Testis (tissue), 2 donors: ENCODE measurements at regions not wholly inside any gene's neighbourhood (a gene's known extent, or its start where the extent isn't known, plus 50 kb on each side); places are given as distances from the start of the nearest gene placed in this dataset.

Source experiments
- CTCF ChIP-seq, 3 experiments: fragments of 450-650 bp in 2 of 3; fragments of 200-600 bp in 1 of 3; sonication (generic) in 1 of 3; IDR thresholded peaks; one replicate each; pipeline ENCODE4 v1.5.1; 2016 to 2019; ENCODE audit warnings: antibody characterized with exemption in 3 of 3, mild to moderate bottlenecking in 2 of 3, moderate library complexity in 1 of 3
- POLR2A ChIP-seq: fragments of 450-650 bp; IDR thresholded peaks from one replicate; pipeline ENCODE4 v1.6.1; 2017; ENCODE audit warnings: antibody characterized with exemption, mild to moderate bottlenecking, moderate library complexity

- TF ChIP-seq CTCF (IDR thresholded peaks at IDR 0.05) (no peak), POLR2A (no peak)
Observed at GRCh38 chr6:50585441-50586330, 127.6 kb upstream of the TFAP2D start.
